CD14-positive monocyte (primary cell): ENCODE measurements at regions not wholly inside any gene's neighbourhood (a gene's known extent, or its start where the extent isn't known, plus 50 kb on each side); places are given as distances from the start of the nearest gene placed in this dataset.

Experiments
- DNase-seq, 3 donors: peaks; one replicate each; pipeline ENCODE4 v3.0.0-alpha.2; 2011 to 2022
- H2AFZ ChIP-seq: 2 replicates; pipeline ENCODE4 v1.6.0; 2012; ENCODE audit warnings: mild to moderate bottlenecking, low read depth, low read length, inconsistent platforms; ENCODE audit not compliant: insufficient read depth, poor library complexity, severe bottlenecking
- H3K27ac ChIP-seq, 2 donors: 1 replicate in 1 of 2; 2 replicates in 1 of 2; pipeline ENCODE4 v1.5.1; 2012 to 2013; ENCODE audit warnings: low read length in 2 of 2, control low read depth in 1 of 2, inconsistent platforms in 1 of 2, low read depth in 1 of 2, mild to moderate bottlenecking in 1 of 2
- H3K27me3 ChIP-seq, 2 donors: one replicate each; pipeline versions ENCODE4 v1.6.0 to v1.6.1; 2011 to 2013; ENCODE audit warnings: low read length in 2 of 2; ENCODE audit not compliant: control insufficient read depth in 2 of 2, insufficient read depth in 2 of 2
- H3K36me3 ChIP-seq, 2 donors: replicated peaks in 1 of 2; 1 replicate in 1 of 2; 2 replicates in 1 of 2; pipeline versions ENCODE4 v1.5.1 to v1.6.1; 2012 to 2013; ENCODE audit warnings: low read length in 2 of 2, control low read depth in 1 of 2, inconsistent platforms in 1 of 2, mild to moderate bottlenecking in 1 of 2; ENCODE audit not compliant: insufficient read depth in 2 of 2, control insufficient read depth in 1 of 2
- H3K4me1 ChIP-seq, 2 donors: 1 replicate in 1 of 2; 2 replicates in 1 of 2; pipeline versions ENCODE4 v1.5.1 to v1.6.1; 2012 to 2013; ENCODE audit warnings: low read length in 2 of 2, control low read depth in 1 of 2, inconsistent platforms in 1 of 2, mild to moderate bottlenecking in 1 of 2, moderate library complexity in 1 of 2; ENCODE audit not compliant: insufficient read depth in 2 of 2, control insufficient read depth in 1 of 2
- H3K4me2 ChIP-seq: replicated peaks from 2 replicates; pipeline ENCODE3; 2012; ENCODE audit warnings: low read length, moderate library complexity, mild to moderate bottlenecking; ENCODE audit not compliant: poor library complexity, severe bottlenecking; ENCODE audit errors: extremely low read depth
- H3K4me3 ChIP-seq, 3 experiments: fragments of 200-600 bp in 1 of 3; sonication (generic) in 1 of 3; replicated peaks in 1 of 3; 1 replicate in 2 of 3; 2 replicates in 1 of 3; pipeline ENCODE4 v1.5.1; 2011 to 2013; ENCODE audit warnings: low read length in 3 of 3, mild to moderate bottlenecking in 3 of 3, control low read depth in 2 of 3, low read depth in 2 of 3, inconsistent platforms in 1 of 3, moderate library complexity in 1 of 3
- H3K79me2 ChIP-seq: 2 replicates; pipeline ENCODE4 v1.6.0; 2012; ENCODE audit warnings: mild to moderate bottlenecking, control low read depth, inconsistent platforms, low read length, moderate library complexity; ENCODE audit not compliant: insufficient read depth
- H3K9ac ChIP-seq: 2 replicates; pipeline ENCODE4 v1.6.0; 2017; ENCODE audit warnings: low read length, mild to moderate bottlenecking; ENCODE audit not compliant: insufficient read depth, poor library complexity, severe bottlenecking
- H3K9me3 ChIP-seq, 2 donors: replicated peaks in 1 of 2; 1 replicate in 1 of 2; 2 replicates in 1 of 2; pipeline versions ENCODE4 v1.5.1 to v1.6.1; 2012 to 2013; ENCODE audit warnings: low read length in 2 of 2, control low read depth in 1 of 2; ENCODE audit not compliant: control insufficient read depth in 1 of 2, insufficient read depth in 1 of 2
- H4K20me1 ChIP-seq: 2 replicates; pipeline ENCODE4 v1.6.0; 2012; ENCODE audit warnings: mild to moderate bottlenecking, low read length, control low read depth, moderate library complexity; ENCODE audit not compliant: insufficient read depth
- H3K27ac Mint-ChIP-seq, 7 donors: one replicate each; pipeline ENCODE4 v1.8.0; 2020; ENCODE audit warnings: mild to moderate bottlenecking in 7 of 7, mixed read lengths in 7 of 7, moderate library complexity in 6 of 7, inconsistent platforms in 2 of 7
- H3K27me3 Mint-ChIP-seq, 3 donors: one replicate each; pipeline ENCODE4 v1.8.0; 2021 to 2022; ENCODE audit warnings: low read depth in 3 of 3, mild to moderate bottlenecking in 3 of 3, mixed read lengths in 3 of 3, moderate library complexity in 3 of 3, inconsistent platforms in 1 of 3
- H3K36me3 Mint-ChIP-seq, 2 donors: one replicate each; pipeline ENCODE4 v1.8.0; 2020; ENCODE audit warnings: mixed read lengths in 2 of 2, inconsistent platforms in 1 of 2, mild to moderate bottlenecking in 1 of 2
- H3K4me1 Mint-ChIP-seq: one replicate; pipeline ENCODE4 v1.8.0; 2020; ENCODE audit warnings: mild to moderate bottlenecking, mixed read lengths
- H3K4me3 Mint-ChIP-seq, 2 donors: one replicate each; pipeline ENCODE4 v1.8.0; 2020; ENCODE audit warnings: mild to moderate bottlenecking in 2 of 2, mixed read lengths in 2 of 2, moderate library complexity in 1 of 2
- H3K9me3 Mint-ChIP-seq, 7 donors: one replicate each; pipeline ENCODE4 v1.8.0; 2020 to 2022; ENCODE audit warnings: mixed read lengths in 7 of 7, mild to moderate bottlenecking in 6 of 7, moderate library complexity in 6 of 7, inconsistent platforms in 2 of 7
- CTCF ChIP-seq: fragments of 200-600 bp; IDR thresholded peaks from one replicate; pipeline ENCODE4 v1.8.0; 2022; ENCODE audit warnings: antibody characterized with exemption, mild to moderate bottlenecking
- WGBS: methylation state at CpG from one replicate; pipeline ENCODE4 v1.1.5; 2013; ENCODE audit warnings: missing lambda C conversion rate; ENCODE audit not compliant: insufficient coverage; 5-methylcytosine and 5-hydroxymethylcytosine counted together
- intact Hi-C, 2 donors: fragments of 100-400 bp; cut with micrococcal nuclease; formaldehyde crosslinking; loops; one replicate each; pipeline versions ENCODE4 v1.15.0 to v1.15.1; 2023

DNA sequence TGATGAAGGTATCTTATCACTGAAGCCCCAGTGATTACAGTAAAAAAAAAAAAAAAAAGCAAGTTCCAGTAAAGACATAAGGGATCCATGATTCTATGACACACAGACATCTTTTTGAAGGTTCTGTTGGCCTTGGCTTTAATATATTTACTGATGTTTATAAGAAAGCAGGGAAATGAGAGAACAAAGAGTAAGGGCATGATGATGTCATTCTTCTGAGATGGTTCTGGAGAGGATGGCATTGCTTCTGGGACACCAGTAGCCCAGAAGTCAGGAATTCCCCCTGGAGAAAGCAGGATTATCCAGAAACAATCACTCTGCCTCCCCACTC lies 233.6 kb downstream of the FAM76B start:
- Mint-ChIP-seq H3K27me3 (peaks cover 0 to 1% (median 0%) of the 10 kb centered on the region in 3 donors), H3K4me3 (no peak overlapping the region), H3K27ac (no peak overlapping the region), H3K4me1 (peaks cover 1% of the 10 kb centered on the region), H3K36me3 (peaks cover 0 to 2% of the 10 kb centered on the region in 2 donors), H3K9me3 (peaks cover 0 to 3% (median 1%) of the 10 kb centered on the region in 7 donors)
- no peak for TF ChIP-seq CTCF
- Histone ChIP-seq H3K79me2 (no peaks in the 10 kb centered on the region), H4K20me1 (no peaks in the 10 kb centered on the region), H3K27ac (no peak overlapping the region), H3K4me2 (no peak overlapping the region), H3K9ac (no peak overlapping the region), H3K27me3 (no peaks in the 10 kb centered on the region), H3K36me3 (no peaks in the 10 kb centered on the region), H3K9me3 (no peaks in the 10 kb centered on the region), H3K4me1 (no peaks in the 10 kb centered on the region), H2AFZ (no peak overlapping the region), H3K4me3 (no peak overlapping the region)
- intact Hi-C loops: no loop called here
- DNase-seq: no peak

DNA sequence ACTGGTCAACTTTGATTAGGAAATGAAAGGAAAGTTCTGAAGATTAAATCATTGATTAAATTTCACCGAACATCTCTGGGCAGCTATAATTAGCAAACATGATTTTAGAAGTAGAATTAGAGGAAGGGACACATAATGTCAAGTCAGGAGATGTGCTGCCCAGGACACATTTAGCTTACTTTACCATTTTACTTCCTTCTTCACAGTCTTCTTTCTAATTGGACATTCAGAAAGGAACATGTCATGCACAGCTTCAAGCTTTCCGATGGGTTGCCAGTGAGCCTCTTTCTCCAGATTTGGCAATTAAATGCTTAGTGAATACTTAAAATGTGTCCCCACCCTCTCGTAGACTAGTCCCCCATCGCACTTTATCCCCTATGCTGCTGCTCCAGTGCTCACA lies 234.7 kb downstream of the FAM76B start:
- DNase-seq: no peak
- Histone ChIP-seq H3K9ac (no peak overlapping the region), H3K4me3 (no peak overlapping the region), H3K9me3 (no peaks in the 10 kb centered on the region), H3K4me2 (no peak overlapping the region), H3K36me3 (no peaks in the 10 kb centered on the region), H3K27ac (no peak overlapping the region), H3K79me2 (no peaks in the 10 kb centered on the region), H2AFZ (no peak overlapping the region), H3K27me3 (no peaks in the 10 kb centered on the region), H3K4me1 (no peaks in the 10 kb centered on the region), H4K20me1 (no peaks in the 10 kb centered on the region)
- Mint-ChIP-seq H3K4me1 (peaks cover 1% of the 10 kb centered on the region), H3K36me3 (peaks cover 0 to 2% of the 10 kb centered on the region in 2 donors), H3K9me3 (peaks cover 0 to 3% (median 1%) of the 10 kb centered on the region in 7 donors), H3K27ac (no peak overlapping the region), H3K4me3 (no peak overlapping the region), H3K27me3 (peaks cover 0 to 1% (median 0%) of the 10 kb centered on the region in 3 donors)
- TF ChIP-seq CTCF: no peak
- intact Hi-C loops: no loop called here
- WGBS: 60% methylated on average over 1 of the region's 4 CpGs
